ENCODE measurements at regions not wholly inside any gene's neighbourhood (a gene's known extent, or its start where the extent isn't known, plus 50 kb on each side); places are given as distances from the start of the nearest gene placed in this dataset.

DNA sequence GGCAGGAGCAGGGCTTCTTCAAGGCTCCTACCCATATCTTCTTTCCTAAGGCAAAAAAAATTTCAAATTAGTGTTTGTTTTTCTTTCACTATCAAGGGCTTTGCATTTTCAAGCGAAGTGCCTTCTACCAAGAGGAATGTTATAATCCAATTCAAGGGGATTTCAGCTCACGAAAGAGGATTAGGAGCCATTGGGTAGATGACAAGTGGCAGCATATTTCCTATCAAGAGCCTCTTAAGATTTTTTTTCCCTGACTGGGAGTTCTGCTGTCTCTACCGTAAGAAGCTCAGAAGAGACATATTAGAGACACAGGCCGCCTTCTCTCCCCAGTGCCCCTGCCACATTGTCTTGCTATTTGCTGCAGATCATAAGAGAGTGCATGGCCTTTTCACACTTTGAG, 55.9 kb upstream of the BMAL1 start:
- no peak for DNase-seq (ENCODE audit: low spot score)

DNA sequence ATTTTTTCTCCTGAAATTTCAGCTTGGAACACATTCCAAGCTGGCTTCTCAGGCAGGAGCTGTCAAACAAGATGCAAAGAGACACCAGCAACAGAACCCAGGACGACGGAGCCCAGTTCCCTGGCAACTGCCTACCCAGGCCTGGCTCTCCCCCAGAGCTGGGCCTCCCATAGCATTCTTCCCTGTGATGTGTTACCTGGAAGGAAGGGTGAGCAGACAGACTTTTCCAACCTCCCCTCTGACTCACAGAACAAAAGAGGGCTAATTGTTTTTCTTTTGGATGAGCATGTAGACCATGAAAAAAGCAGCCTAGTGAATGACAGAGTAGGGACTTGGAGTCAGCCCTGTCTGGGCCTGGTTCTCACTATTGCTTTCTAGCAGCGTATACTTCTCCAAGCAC, 55.3 kb upstream of the BMAL1 start:
- no peak for DNase-seq (ENCODE audit: low spot score)

DNA sequence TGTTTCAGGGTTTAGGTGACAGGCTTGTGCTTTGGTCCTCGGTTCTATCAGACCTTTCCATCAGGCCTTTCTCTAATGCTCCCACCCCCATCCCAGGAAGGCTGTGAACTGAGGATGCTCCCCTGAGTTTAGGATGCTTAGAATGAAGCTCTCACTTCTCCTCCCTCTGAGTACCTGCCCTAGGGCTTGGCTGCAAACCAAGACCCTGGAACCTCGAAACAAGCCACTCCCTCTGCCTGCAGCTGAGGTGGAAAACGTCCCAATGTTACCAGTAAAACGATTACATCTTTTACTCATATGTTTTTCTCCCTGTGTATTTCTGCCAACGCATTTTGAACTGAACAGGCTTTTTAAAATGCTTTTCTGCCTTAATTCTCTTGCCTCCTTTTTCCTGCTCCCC, 54.5 kb upstream of the BMAL1 start:
- no peak for DNase-seq (ENCODE audit: low spot score)

DNA sequence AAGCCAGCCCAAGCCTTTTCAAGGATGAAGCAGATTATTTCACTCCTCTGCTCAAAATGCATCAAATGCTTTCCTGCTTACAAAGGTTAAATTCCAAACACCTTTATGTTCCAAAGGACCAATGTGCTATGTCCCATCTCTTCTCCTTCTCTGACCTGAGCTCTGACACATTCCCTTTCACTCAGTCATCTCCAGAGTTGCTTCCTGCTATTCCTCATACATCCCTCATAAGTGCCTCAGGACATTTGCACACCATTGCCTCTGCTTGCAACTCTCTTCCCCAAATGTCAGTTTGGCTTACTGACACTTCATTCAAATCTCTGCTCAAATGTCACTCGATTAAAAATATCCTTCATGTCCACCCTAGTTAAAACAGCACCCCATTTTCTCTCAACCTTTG, 53.3 kb upstream of the BMAL1 start:
- DNase-seq (ENCODE audit: low spot score) = no peak

DNA sequence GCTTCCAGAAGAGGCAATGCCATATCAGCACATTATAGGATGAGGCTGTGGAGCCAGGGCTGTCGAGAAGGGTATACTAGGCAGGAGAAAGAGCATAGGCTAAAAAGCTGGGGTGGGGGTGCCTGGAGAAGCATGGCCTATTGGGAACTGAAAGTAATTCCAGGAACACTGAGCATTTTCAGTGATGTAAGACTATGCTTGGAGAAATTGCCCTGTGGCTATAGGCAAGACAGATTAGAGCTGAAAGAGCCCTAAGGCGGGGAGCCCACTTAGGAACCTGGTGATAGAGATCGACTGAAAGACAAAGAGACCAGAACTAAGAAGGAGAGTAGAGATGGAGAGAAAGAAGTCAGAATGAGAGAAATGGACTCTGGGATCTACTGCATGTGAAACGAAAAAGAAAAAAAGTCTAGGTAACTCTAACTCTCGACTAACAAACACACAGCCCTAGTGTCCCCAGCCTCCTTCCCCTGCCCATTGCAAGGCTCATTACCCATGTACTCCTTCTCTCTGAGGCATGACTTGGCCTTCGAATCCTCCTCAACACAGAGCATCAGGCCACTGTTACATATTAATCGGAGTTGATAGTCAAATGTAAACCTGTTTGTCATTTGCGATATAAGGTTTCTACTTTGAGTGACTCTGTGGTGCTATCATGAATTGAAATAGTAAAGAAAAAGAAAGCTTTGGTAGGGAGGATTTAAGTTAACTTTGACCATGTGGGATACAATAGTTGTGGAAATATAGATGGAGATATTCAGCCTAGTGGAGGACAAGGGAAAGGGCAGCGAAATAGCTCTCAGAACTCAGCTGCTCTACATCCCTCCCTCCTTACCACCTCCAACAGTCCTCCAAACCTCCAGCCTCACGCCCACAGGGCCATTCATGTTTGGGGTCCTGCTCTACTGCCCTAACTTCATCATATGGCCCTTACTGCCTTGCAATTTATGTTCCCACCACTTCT, 52.3 kb upstream of the BMAL1 start:
- DNase-seq (ENCODE audit: low spot score) = no peak

DNA sequence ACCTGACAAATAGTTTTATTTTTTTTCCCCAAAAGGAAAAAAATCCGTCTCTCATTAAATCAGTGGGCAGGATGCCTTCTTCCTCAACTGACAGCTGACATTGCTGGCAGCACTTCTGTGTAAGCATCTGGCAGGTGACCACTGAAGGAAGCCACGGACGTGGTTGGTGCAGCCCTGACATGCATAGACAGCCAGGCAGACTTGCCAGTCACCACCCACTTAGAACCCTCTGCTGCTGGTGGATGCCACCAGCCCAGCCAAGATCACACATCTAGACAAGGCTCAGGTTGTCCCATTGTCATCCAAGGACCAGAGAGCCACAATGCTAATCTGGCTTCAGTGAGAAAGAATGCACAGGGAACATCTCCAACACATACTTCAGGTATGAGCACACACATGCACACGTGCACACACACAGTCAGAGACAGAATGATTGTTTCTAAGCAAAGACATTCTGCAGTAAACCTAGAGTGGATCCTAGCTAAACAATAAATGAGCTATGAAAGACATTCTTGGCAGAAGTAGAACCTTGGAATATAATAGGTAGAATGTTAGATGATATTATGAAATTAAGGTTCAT, 49.8 kb upstream of the BMAL1 start:
- DNase-seq (ENCODE audit: low spot score) = no peak

Measured in iPS-NIHi11 (cell line).